GM12878 (cell line): ENCODE measurements at regions not wholly inside any gene's neighbourhood (a gene's known extent, or its start where the extent isn't known, plus 50 kb on each side); places are given as distances from the start of the nearest gene placed in this dataset.

ENCODE experiments used
- CUX1 ChIP-seq: IDR thresholded peaks from 2 replicates; pipeline ENCODE4 v1.6.1; 2012; ENCODE audit warnings: improper control_type of control experiment, low read depth, low read length; ENCODE audit not compliant: insufficient replicate concordance
- ETV6 ChIP-seq, 2 experiments: fragments of 450-650 bp in 1 of 2; IDR thresholded peaks in 1 of 2; conservative IDR thresholded peaks in 1 of 2; 2 replicates each; pipeline ENCODE4 v1.6.1; 2014; ENCODE audit warnings: antibody characterized with exemption in 1 of 2, borderline replicate concordance in 1 of 2, low read depth in 1 of 2, mild to moderate bottlenecking in 1 of 2, moderate library complexity in 1 of 2
- HDAC2 ChIP-seq: fragments of 200-600 bp; sonication (generic); IDR thresholded peaks from 2 replicates; pipeline ENCODE4 v1.6.1; 2017
- IKZF2 ChIP-seq, 2 experiments: fragments of 450-650 bp; IDR thresholded peaks; 2 replicates each; pipeline ENCODE4 v1.6.1; 2017; ENCODE audit warnings: mild to moderate bottlenecking in 2 of 2, moderate library complexity in 2 of 2
- POU2F2 ChIP-seq: IDR thresholded peaks from 3 replicates; pipeline ENCODE4 v1.6.1; 2011; ENCODE audit warnings: low read depth, mild to moderate bottlenecking, low read length, borderline replicate concordance
- SREBF2 ChIP-seq: IDR thresholded peaks from 2 replicates; pipeline ENCODE4 v1.6.1; 2012; ENCODE audit warnings: mild to moderate bottlenecking, low read length
- ZBED1 ChIP-seq: IDR thresholded peaks from 2 replicates; pipeline ENCODE4 v1.6.1; 2016; ENCODE audit warnings: borderline replicate concordance
- ZBTB40 ChIP-seq: fragments of 450-650 bp; IDR thresholded peaks from 2 replicates; pipeline ENCODE4 v1.6.1; 2016; ENCODE audit warnings: mild to moderate bottlenecking, moderate library complexity, borderline replicate concordance

GRCh38 chr17:79340333-79341221, 266.0 kb downstream of the ENGASE start (continued):
- TF ChIP-seq ETV6 (conservative IDR thresholded peaks at IDR 0.05 in 1 of 2, IDR thresholded peaks at IDR 0.05 in 1 of 2; ENCODE audit: borderline replicate concordance in 1 of 2, low read depth in 1 of 2) = 0 out of 4 replicates have a peak, but pooled peaks of 1 of the 2 experiments have one; percentile 34
- peak; percentile 68; the same call in 1 of the 2 replicates for TF ChIP-seq ZBED1
- no peak for TF ChIP-seq HDAC2
- TF ChIP-seq CUX1 = no peak
- no peak for TF ChIP-seq SREBF2
- TF ChIP-seq POU2F2 = peak; percentile 85; the same call in 2 of the 3 replicates
- TF ChIP-seq IKZF2 (IDR thresholded peaks at IDR 0.05) = peak; percentile 68 to 92
- no peak for TF ChIP-seq ZBTB40
